Head of caudate nucleus (tissue), 42 donors: ENCODE measurements at regions not wholly inside any gene's neighbourhood (a gene's known extent, or its start where the extent isn't known, plus 50 kb on each side); places are given as distances from the start of the nearest gene placed in this dataset.

Experiments used
- DNase-seq, 42 donors: peaks; one replicate each; pipeline versions ENCODE4 v3.0.0 to v3.0.0-alpha.2; 2020 to 2021; ENCODE audit warnings: mixed read lengths in 7 of 42
- intact Hi-C: fragments of 100-400 bp; cut with DNase I; formaldehyde crosslinking; loops from one replicate; pipeline ENCODE4 v1.15.0; 2022

DNA sequence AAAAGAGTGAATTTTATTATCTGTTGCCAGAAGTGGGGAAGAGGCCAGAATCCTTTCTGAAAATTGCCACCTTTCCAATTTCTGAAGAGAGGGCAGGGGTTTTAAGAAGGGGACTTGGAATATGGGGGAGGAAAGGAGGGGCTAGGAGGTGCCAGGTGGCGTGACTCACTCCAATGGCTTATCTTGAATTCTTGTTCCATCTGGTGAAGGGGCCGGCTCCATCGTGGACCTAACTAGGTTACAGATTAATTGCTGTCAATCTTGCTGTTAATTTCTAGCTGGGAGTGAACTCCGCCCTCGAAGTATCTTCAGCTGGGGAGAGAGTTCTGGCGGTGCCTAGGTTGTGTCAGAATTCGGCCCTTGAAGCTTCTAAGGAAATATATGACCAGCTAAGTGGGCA lies 138.7 kb downstream of the YTHDC2 start:
- no peak for DNase-seq
- intact Hi-C loops, result no loop called here

DNA sequence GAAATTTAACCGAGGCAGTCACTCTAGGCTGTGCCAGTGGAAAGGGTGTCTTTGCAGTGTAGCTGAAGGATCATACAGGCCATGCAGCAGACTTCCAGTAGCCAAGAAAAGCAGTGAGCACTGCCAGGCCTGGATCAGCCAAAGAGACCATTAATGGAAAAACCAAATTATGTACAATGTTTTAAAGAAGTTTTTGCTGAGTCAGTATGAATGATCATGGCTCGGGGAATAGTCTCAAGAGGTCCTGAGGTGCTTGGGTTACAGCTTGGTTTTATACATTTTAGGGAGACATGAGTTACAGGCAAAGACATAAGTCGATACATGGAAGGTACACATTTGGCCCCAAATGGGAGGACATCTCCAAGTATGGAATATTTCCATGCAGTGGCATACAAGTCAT lies 141.3 kb downstream of the YTHDC2 start:
- intact Hi-C loops, result no loop called here

GRCh38 chr5:113660206-113660605 lies 146.7 kb downstream of the YTHDC2 start:
- intact Hi-C loops, result no loop called here
- no peak for DNase-seq

More for the DNA sequence above, 141.3 kb downstream of the YTHDC2 start:
- no peak for DNase-seq

DNA sequence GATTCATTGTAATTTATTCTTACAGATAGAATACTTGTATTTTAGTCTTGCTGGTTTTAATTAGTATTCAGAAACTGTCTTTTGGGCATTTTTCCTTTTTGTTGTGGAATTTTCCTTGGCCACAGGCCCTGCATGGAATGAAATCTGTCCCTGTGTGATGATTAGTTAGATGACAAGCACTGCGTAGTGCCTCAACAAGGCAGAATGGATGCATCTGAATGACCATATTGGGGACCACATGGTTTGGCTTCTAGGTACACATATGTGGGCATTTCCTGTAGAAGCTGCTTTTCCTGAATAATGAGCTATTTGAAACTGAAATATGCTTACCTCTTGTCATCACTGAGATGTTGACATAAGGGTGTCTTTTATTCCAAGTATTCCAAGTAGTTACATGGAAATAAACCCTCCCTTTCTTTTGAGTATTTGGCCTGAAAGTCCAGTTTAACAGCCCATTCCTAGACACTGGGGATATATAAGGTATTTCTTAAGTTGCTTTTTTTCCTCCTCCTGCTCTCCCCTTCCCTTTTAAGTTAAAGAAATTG lies 147.3 kb downstream of the YTHDC2 start:
- no peak for DNase-seq
- intact Hi-C loops, result no loop called here

DNA sequence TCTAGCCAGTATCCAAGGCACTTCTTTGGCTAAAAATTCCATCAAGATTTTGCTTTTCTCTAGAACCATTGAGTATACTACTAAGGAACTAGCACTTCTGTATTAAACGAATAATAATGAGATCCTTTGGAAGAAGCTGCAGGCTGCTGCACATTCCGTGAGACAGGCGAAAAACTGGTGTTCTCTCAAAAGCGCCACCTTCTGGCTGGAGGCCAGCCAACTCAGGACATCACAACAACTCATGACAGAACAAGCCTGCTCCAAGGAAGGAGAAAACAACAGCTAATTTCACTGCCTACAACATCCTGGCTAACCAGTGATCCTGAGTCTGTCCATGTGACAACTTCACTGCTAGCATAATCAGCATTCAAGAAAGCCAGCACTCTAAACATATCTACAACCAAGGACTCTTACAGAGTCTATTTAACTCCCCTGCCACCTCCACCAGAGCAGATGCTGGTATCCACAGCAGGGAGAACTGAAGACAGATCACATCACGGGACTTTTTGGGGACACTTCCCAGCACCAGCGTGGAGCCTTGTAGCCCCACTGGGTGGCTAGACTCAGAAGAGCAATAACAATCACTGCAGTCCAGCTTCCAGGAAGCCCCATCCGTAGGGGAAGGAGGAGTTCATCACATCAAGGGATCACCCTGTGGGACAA lies 150.5 kb downstream of the YTHDC2 start:
- intact Hi-C loops, result no loop called here
- peak in 1 of 42 donors; percentile 5 for DNase-seq

DNA sequence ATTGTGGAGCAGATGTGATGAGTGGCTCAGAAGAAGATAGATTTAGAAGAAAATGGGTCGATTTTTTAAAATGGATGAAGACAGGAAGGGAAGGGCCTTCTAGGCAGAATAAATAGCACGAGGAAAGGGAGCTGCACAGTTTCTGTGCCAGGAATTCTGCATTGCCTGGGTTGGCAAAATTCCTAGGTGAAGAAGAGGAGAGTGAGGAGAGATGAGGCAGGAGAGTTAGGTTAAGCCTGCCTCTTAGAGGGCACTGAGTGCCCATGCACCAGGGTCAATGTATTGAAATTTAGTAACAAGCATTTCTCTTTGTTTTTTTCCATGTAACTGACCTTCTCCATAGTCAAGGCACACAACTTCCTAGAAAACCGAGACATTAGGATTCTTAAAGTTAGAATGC lies 159.5 kb downstream of the YTHDC2 start:
- no peak for DNase-seq
- intact Hi-C loops, result no loop called here

GRCh38 chr5:113675166-113675565 lies 161.7 kb downstream of the YTHDC2 start:
- no peak for DNase-seq
- intact Hi-C loops, result loop anchor here (5.0 kb wide), 1 partner anchor 777 kb away; no protein-coding TSS in a partner anchor

DNA sequence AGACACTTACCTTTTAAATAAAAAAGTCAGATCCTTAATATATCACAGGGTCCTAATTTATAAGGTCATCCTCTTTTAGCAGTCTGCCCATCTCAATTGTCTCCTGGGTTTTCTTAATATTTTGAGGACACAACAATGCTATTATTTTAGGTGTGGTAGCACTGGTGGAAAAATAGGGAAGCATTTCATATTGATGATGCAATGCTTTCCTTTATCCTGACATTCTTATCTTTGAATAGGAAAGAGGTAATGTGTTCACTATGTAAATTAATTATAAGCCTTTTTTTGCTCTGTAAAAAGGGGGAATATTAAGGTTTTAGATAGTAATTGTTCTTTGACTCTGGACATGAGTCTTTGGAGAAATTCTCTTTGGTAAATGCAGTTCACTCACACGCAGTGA lies 164.7 kb downstream of the YTHDC2 start:
- no peak for DNase-seq
- intact Hi-C loops, result loop anchor here (5.0 kb wide), 1 partner anchor 774 kb away; no protein-coding TSS in a partner anchor

DNA sequence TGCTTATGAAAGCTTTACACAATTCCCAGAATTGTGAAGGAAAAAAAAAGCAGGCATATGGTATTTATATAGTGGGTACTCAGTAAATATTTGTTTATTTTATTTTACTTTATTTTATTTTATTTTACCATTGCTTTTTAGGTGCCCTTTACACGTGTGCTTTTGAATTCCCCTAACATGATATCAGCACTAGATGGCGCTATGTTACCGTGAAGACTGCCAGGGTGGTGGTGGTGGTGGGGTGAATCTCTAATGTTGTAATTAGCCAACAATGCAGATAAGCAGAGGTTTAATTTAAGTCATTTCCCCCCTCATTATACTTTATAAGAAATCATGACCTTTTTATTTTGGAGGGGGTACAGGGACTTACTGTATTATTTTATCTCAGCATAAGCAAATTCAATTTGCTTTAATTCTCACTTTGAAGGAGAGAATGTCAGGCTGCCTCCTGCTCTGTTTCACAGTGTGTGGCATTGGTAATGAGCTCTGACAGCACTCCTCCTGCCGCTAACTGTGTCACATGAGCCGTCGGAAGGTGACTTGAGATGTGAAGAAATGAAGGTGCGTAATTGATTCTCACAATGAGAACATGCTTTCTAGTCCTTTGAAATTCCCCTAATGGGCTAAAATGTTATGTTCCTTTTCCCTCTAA lies 165.6 kb downstream of the YTHDC2 start:
- intact Hi-C loops, result loop anchor here (5.0 kb wide), 1 partner anchor 773 kb away; no protein-coding TSS in a partner anchor
- DNase-seq, result peak in 37 of 42 donors; percentile 7 to 77 (median 50)

GRCh38 chr5:113680534-113680933 lies 167.0 kb downstream of the YTHDC2 start:
- no peak for DNase-seq
- intact Hi-C loops, result no loop called here

DNA sequence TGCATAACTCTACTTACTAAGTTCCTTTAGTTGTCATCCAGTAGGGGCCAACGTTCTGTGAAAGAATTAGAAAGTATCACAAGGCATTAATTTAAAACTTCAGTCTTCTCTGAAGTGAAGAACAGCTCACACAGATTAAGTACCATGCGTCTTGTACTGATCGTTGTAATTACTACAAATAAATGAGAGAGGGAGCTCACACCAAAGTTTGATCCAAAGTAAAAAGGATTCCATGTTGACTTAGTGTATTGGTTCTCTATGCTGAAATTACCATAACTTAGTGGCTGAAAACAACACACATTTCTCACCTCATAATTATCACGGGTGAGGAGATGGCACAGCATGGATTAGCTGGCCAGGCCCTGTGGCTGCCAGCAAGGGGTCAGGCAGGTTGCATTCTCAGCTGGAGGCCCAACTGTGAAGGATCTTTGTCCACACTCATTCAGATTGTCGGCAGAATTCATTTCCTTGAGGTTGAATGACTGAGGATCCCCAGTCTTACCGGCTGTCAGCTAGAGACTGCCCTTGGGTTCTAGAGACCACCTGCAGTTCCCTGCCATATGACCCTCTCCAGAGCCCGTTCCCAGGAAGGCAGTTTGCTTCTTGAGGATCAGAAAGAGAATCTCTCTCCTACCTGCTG lies 169.1 kb downstream of the YTHDC2 start:
- no peak for DNase-seq
- intact Hi-C loops, result no loop called here

DNA sequence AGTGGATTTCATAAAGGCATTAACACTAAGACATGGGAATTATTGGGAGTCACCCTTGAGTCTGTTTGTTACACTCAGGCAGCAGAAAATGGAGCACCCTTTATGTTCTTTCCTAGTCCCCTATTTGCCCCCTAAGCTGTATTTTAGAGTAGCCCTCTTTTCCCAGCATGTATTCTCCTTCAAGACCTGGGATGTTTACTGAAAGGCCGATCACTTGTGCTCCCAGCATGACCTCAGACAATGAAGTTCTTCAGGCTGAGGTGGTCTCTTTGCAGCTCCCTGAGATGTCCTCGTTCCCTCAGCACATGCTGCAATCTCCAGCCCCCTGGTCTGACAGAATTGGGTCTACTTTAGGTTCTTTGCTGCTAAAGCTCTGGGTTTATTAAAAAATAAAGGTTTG lies 169.7 kb downstream of the YTHDC2 start:
- intact Hi-C loops, result no loop called here
- DNase-seq, result no peak

- intact Hi-C loops, result no loop called here
Measured at GRCh38 chr5:113686599-113686998, 173.1 kb downstream of the YTHDC2 start.

GRCh38 chr5:113689647-113690046 lies 176.2 kb downstream of the YTHDC2 start:
- no peak for DNase-seq
- intact Hi-C loops, result no loop called here

More at GRCh38 chr5:113686599-113686998, 173.1 kb downstream of the YTHDC2 start:
- no peak for DNase-seq

DNA sequence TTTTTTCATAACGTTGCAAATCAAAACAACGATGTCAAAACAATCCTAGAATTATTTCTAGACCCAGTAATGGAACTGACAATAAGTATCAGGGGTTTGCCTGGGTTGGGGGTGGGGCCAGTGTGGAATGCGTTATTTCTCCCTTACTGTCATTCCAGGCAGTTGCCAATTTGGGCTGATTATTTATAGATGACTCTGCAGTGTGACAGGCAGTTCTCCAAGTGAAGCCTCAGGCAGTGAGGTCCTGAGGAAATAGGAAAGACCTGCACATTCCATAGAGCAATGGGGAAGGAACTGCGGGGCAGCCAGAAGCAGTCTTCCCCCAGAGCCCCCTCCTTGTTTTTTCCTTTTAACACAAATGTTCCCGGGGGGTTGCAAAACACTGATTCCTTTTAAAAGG lies 179.0 kb downstream of the YTHDC2 start:
- intact Hi-C loops, result no loop called here
- no peak for DNase-seq

DNA sequence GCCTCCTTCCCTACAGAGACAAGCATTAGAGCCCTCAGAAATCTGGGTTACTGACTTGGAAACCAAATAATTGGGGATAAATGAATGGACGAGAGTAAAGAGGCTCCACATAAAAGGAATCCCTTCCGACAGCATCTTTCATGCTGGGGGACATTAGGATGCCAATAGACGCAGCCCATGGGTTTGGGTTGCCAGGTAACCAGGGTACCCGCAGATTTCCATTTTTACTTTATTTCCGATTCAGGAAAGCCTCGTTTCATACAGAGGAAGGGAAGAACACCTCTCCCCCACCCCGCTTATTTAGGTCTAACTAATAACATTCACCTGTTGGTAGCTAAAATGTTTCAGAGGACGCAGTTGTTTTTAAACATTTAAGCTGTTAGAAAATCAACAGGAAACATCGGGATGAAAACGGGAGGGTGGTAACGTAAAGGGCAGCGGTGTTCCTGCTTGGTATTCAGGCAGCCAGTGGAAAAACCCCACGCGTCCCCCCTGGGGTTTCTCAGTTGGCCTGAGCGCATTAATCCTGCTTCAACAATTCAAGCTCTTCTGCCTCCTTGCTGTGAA lies 179.5 kb downstream of the YTHDC2 start:
- intact Hi-C loops, result no loop called here
- DNase-seq, result peak in 2 of 42 donors; percentile 14 to 40

- intact Hi-C loops, result no loop called here
Measured at GRCh38 chr5:113693701-113694100, 180.2 kb downstream of the YTHDC2 start.

GRCh38 chr5:113694576-113694975 lies 181.1 kb downstream of the YTHDC2 start:
- intact Hi-C loops, result no loop called here
- DNase-seq, result no peak

More at GRCh38 chr5:113693701-113694100, 180.2 kb downstream of the YTHDC2 start:
- DNase-seq, result no peak

- DNase-seq, result no peak
- intact Hi-C loops, result no loop called here
Measured at GRCh38 chr5:113703266-113703665, 189.8 kb downstream of the YTHDC2 start.

GRCh38 chr5:113705657-113706056 lies 192.2 kb downstream of the YTHDC2 start:
- no peak for DNase-seq
- intact Hi-C loops, result no loop called here
